ENCODE measurements at regions not wholly inside any gene's neighbourhood (a gene's known extent, or its start where the extent isn't known, plus 50 kb on each side); places are given as distances from the start of the nearest gene placed in this dataset.

GRCh38 chr1:4175566-4176405 is 275.7 kb upstream of the C1orf174 start:
- no peak for TF ChIP-seq CTCF (IDR thresholded peaks at IDR 0.05; ENCODE audit: low read depth, low read length)
- TF ChIP-seq EZH2phosphoT487 (IDR thresholded peaks at IDR 0.05; ENCODE audit: low read depth), result no peak
